ENCODE measurements at regions not wholly inside any gene's neighbourhood (a gene's known extent, or its start where the extent isn't known, plus 50 kb on each side); places are given as distances from the start of the nearest gene placed in this dataset.

DNA sequence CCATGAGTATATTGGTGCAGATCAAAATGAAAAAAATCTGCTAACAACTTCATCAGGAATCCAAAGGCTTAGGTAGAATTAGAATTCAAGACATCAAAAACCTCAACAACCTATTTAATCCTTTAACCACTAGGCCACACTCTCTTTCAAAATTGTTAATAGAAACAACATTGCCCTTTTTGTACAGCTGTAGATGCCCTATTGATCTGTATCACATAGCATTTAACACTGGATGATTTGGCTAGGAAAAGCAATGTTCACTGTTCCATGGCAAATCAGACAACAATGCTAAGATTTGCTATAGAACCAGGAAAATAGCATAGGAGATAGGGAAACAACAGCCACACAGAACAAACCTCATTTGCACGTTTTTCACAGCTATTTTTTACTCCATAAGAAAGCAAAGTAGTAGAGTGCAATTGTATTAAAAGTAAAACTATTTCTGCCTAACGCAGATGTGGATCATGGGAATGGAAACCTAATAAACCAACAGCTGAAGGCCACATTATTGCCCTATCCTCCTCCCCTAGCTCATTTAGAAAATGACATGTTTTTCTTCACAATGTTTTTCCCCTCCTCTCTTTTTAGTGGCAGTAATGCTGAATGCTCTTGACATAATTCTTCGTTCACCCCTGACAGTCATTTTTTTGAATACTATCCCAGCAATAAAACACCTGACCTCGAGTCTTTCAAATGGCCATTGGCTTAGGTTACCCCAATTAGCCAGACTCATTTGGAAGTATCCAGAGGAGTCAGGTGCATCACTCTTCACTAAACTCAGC, 373.0 kb upstream of the CCNH start:
- TF ChIP-seq, protein P1, sequence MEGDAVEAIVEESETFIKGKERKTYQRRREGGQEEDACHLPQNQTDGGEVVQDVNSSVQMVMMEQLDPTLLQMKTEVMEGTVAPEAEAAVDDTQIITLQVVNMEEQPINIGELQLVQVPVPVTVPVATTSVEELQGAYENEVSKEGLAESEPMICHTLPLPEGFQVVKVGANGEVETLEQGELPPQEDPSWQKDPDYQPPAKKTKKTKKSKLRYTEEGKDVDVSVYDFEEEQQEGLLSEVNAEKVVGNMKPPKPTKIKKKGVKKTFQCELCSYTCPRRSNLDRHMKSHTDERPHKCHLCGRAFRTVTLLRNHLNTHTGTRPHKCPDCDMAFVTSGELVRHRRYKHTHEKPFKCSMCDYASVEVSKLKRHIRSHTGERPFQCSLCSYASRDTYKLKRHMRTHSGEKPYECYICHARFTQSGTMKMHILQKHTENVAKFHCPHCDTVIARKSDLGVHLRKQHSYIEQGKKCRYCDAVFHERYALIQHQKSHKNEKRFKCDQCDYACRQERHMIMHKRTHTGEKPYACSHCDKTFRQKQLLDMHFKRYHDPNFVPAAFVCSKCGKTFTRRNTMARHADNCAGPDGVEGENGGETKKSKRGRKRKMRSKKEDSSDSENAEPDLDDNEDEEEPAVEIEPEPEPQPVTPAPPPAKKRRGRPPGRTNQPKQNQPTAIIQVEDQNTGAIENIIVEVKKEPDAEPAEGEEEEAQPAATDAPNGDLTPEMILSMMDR (IDR thresholded peaks at IDR 0.05), result no peak
- Histone ChIP-seq H3K27me3 (peaks cover 15 to 53% of the 10 kb centered on the region in 2 donors), H3K36me3 (no peaks in the 10 kb centered on the region), H3K27ac (no peak overlapping the region), H3K4me1 (no peaks in the 10 kb centered on the region), H3K9me3 (no peaks in the 10 kb centered on the region), H3K4me3 (no peak overlapping the region)
- DNase-seq, result no peak
- intact Hi-C loops (cut with DNase I), result no loop called here
- no peak for ATAC-seq

DNA sequence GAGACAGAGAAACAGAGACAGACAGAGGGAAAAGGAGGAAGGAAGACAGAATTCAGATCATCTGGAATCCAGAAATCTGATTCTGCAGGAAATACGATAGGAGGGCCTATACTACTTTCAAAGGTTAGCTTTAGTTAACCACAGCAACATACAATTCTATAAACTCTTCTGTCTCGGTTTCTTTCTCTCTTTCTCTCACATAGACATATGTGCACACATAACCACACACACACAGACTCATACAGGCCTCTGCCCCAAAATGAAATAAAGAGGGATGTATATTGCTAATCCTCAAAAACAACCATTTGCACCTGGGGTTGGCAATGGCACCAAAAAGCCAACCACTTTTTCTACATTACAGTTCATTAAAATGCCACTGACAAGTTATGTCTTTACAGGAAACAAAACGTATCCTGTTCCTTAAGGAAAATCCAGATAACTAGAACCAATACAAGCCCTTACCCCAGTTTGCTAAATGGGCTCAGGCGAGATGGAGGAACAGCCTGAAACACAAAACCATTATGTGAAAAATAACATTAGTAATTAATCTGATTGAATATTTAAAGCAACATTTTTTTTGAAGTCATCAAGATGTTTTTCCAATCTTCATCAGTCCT, 372.3 kb upstream of the CCNH start:
- TF ChIP-seq, protein P1 (IDR thresholded peaks at IDR 0.05), result no peak
- no peak for DNase-seq
- H3K9me3 ChIP-seq, result no peaks in the 10 kb centered on the region
- H3K27me3 ChIP-seq, result peaks cover 15 to 48% of the 10 kb centered on the region in 2 donors
- no peaks in the 10 kb centered on the region for H3K36me3 ChIP-seq
- no peak overlapping the region for H3K4me3 ChIP-seq
- no peak overlapping the region for H3K27ac ChIP-seq
- intact Hi-C loops (cut with DNase I), result loop anchor here in 1 of 2 donors (5.0 kb wide), 1 partner anchor 907 kb away; no protein-coding TSS in a partner anchor
- H3K4me1 ChIP-seq, result no peaks in the 10 kb centered on the region
- ATAC-seq, result no peak

DNA sequence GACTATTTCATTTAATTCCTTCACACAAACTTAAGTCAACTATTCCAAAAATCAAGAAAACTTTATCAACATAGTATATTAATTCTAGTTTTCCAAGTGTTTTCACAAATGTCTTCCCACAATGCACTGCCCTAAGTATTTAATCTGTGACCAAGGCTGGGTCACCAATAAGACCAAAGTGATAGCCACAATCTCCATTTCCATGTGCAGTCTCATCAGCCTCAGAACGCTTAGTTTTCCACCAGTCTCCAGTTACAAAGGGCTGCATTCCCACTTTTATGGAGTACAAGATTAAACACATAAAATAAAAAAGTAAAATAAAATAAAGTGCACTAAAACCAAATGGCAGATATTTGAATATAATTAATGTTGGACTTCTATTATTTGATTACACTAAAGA, 371.6 kb upstream of the CCNH start:
- no peak for DNase-seq
- intact Hi-C loops (cut with DNase I), result loop anchor here in 1 of 2 donors (5.0 kb wide), 1 partner anchor 908 kb away; no protein-coding TSS in a partner anchor
- Histone ChIP-seq H3K4me3 (no peak overlapping the region), H3K9me3 (no peaks in the 10 kb centered on the region), H3K36me3 (no peaks in the 10 kb centered on the region), H3K27me3 (peaks cover 15 to 52% of the 10 kb centered on the region in 2 donors), H3K4me1 (no peaks in the 10 kb centered on the region), H3K27ac (no peak overlapping the region)
- TF ChIP-seq, protein P1 (IDR thresholded peaks at IDR 0.05), result no peak
- no peak for ATAC-seq

DNA sequence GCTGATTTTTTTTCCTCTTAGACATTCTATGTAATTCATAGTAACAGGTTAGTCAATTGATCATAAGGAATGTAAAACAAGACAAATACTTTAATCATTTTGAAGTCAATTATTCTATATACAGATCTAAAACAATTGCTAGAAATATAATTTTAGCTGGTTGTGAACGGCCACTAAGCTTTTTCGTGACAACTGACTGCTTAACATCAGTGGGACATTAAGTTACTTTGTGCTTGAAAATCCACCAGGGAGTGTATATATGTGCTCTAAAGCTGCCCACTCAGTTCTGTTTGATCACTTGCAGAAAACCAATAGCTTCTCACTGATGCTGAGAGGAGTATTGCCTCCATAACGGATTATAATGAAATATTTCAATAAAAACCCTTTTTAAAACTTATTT, 370.2 kb upstream of the CCNH start:
- H3K27me3 ChIP-seq, result peaks cover 20 to 51% of the 10 kb centered on the region in 2 donors
- intact Hi-C loops (cut with DNase I), result loop anchor here in 1 of 2 donors (5.0 kb wide), 1 partner anchor 909 kb away; no protein-coding TSS in a partner anchor
- H3K9me3 ChIP-seq, result no peaks in the 10 kb centered on the region
- no peak overlapping the region for H3K4me3 ChIP-seq
- TF ChIP-seq, protein P1 (IDR thresholded peaks at IDR 0.05), result no peak
- DNase-seq (no peak), ATAC-seq (no peak)
- no peaks in the 10 kb centered on the region for H3K36me3 ChIP-seq
- H3K27ac ChIP-seq, result no peak overlapping the region
- no peaks in the 10 kb centered on the region for H3K4me1 ChIP-seq

DNA sequence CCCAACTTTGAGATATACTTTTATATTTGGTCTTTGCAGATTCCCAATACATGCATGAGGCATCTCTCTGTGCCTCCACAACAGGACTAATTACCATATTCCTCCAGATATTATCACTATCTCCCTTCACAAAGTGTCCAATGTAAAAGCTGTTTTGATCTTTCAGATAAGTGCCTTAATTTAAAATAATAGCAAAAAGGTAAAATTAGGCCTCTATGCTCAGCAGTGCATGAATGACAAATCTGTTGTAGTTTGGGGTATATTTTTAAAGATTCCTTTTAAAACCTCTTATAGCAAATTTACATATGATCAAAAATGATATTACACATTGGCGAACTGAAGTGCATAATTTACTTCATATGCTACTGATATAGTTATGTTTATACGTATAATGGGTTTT, 369.2 kb upstream of the CCNH start:
- H3K36me3 ChIP-seq, result no peaks in the 10 kb centered on the region
- no peak overlapping the region for H3K4me3 ChIP-seq
- TF ChIP-seq, protein P1 (IDR thresholded peaks at IDR 0.05), result no peak
- no peak for DNase-seq
- ATAC-seq, result no peak
- H3K27me3 ChIP-seq, result peaks cover 20 to 42% of the 10 kb centered on the region in 2 donors
- H3K9me3 ChIP-seq, result no peaks in the 10 kb centered on the region
- intact Hi-C loops (cut with DNase I), result loop anchor here in 1 of 2 donors (5.0 kb wide), 1 partner anchor 910 kb away; no protein-coding TSS in a partner anchor
- no peak overlapping the region for H3K27ac ChIP-seq
- no peaks in the 10 kb centered on the region for H3K4me1 ChIP-seq

Data from left lung (tissue), 4 donors.